NCI-H1105 (cell line): ENCODE measurements at regions not wholly inside any gene's neighbourhood (a gene's known extent, or its start where the extent isn't known, plus 50 kb on each side); places are given as distances from the start of the nearest gene placed in this dataset.
"Not testable (repeated sequence)": the region's sequence is repeated elsewhere in the genome, so short reads cannot be mapped to it uniquely, and the experiment has no call there.

Experiments
- DNase-seq: peaks from one replicate; lab custom pipeline; 2025; lab: John Stamatoyannopoulos, UW

- DNase-seq: no peak
These were observed 468.9 kb downstream of the UQCRFS1 start for GRCh38 chr19:28744014-28744413.

DNA sequence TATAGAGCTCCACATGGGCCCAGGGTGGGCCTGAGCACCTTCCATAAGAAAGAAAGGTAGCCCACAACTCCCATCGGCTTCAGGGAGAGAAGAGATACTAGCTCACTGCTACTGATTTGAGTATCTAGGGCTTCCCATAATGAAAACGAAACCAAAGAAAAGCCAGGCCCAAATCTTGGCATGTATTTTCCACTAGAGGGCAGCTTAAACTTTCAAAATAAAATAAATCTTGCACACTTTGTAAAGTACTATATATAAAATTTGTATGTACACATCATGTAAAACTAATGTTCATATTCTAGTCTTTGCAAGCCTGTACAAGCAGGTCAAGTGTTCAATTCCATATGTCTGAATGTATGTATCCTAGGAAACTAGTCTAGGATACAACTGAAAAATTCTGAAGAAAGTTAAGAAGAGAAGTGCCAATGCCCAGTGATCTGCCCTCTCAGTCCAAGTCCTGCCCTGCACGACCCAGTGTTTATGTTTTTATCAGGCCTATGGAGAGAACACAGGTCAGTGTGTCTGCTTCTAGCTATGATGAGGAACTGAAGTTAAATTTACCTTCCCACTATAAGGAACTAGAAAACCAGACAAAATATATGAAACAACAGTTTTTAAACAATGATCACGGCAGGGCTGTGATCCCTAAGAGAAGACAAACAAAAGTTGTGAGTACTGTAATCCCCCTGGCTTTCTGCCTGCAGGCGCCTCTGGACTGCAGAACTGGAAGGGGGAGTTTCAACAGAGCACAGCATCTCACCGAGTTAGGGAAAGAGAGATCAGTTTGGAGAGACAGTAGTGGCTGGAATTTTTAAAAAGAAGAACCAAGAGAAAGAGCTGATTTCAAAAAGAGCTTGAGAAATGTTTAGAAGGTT lies 475.7 kb downstream of the UQCRFS1 start:
- peak; percentile 34 for DNase-seq

DNA sequence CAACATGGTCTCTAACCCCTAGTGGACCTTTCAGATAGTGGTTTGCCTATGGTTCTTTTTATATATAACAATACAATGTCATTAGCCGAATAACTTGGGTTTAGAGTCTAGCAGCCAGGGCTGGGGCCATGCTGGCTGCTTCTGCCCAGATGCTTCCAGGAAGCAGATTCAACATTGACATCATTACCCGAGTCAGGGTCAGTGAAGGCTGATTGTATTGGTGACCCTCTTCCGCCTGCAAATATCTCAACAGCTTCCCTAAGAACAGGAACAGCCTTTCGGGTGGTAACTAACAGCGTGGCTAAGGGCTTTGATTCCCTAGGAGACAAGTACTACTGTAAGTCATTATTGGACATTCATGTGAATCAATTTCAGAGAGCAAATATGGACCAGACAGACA lies 476.4 kb downstream of the UQCRFS1 start:
- no peak for DNase-seq

DNA sequence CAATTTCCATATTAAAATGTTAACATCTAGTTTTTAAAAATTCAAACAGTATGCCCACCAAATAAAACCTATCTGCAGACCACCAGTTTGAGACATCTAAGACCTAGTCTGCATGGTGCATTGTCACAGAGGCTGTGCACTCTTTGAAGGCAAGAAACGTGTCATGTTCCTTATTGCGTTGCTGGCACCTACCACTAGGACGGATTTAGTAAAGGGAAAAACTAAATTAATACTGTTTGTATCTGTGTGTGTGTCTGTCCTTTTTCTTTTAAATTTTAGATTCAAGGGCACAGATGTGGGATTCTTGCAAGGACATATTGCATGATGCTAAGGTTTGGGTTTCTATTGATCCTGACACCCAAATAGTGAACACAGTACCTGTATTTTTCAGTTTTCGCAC lies 481.4 kb downstream of the UQCRFS1 start:
- no peak for DNase-seq

GRCh38 chr19:28730791-28731512 lies 482.0 kb downstream of the UQCRFS1 start:
- DNase-seq: no peak

GRCh38 chr19:28727480-28728159 lies 485.3 kb downstream of the UQCRFS1 start:
- no peak for DNase-seq

GRCh38 chr19:28726533-28727479 lies 486.1 kb downstream of the UQCRFS1 start:
- no peak for DNase-seq

DNA sequence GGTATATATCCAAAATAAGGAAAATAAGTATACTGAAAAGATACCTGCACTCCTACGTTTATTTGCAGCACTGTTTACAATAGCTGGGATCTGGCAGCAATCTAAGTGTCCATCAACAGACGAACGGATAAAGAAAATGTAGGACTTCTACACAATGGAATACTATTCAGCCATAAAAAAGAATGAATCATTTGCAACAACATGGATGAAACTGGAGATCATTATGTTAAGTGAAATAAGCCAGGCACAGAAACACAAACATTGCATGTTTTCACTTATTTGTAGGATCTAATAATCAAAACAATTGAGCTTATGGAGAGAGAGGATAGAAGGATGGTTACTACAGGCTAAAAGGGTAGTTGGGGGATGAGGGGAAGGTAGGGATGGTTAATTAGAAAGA lies 494.0 kb downstream of the UQCRFS1 start:
- no peak for DNase-seq

DNA sequence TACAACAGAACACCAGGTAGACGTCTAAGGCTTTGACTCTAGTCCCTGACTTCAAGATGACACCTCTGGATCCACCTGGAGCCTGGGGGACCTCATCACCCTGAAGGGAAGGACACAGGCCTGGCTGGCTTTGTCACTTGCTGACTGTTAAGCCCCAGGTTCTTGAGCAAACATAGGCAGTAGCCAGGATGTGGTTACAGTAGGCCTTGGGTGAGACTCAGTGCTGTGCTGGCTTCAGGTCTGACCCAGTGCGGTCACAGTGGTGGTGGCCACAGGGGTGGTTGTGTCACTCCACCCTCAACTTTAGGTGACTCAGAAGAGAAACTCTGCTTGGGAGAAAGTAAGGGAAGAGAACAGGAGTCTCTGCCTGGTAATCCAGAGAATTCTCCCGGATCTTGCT lies 497.8 kb downstream of the UQCRFS1 start:
- no peak for DNase-seq

- no peak for DNase-seq
These were observed 501.5 kb downstream of the UQCRFS1 start for GRCh38 chr19:28711411-28711810.

- peak; percentile 58 for DNase-seq
These were observed 502.7 kb downstream of the UQCRFS1 start for GRCh38 chr19:28710278-28710677.

DNA sequence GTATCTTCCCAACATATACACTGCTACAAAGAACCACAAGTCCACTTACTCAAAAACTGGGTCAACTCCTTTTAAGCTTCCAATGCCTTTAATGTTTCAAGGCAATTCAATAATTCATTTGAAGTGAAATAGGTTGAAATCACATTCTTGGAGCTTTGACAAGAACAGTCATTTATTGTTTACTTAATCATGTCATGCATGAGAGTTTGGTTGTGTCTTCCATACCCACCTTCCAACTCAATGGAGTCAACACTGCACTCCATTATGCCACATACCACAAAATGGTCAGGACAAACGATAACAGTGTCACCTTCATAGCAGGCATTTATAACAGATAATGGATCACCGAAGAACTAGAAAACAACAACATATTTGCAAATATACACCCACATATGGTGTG lies 506.3 kb downstream of the UQCRFS1 start:
- no peak for DNase-seq

DNA sequence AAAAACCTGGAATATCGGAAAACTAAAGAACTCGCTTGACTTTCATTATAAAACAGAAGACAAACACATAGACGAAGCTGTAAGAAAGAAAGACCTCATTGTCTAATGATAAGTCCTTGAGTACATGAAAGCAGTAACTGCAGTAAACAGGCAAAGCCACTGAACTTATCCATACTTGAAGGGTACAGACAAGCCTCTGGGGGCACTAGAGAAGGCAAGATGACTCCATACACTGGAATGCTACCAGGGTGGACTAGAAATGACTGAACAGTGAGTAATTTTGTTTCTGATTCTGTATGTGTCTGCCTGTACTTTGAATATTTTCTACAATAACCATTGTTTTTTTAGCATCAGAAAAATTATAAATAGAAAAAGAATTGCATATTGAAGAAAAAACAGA lies 507.9 kb downstream of the UQCRFS1 start:
- no peak for DNase-seq

DNA sequence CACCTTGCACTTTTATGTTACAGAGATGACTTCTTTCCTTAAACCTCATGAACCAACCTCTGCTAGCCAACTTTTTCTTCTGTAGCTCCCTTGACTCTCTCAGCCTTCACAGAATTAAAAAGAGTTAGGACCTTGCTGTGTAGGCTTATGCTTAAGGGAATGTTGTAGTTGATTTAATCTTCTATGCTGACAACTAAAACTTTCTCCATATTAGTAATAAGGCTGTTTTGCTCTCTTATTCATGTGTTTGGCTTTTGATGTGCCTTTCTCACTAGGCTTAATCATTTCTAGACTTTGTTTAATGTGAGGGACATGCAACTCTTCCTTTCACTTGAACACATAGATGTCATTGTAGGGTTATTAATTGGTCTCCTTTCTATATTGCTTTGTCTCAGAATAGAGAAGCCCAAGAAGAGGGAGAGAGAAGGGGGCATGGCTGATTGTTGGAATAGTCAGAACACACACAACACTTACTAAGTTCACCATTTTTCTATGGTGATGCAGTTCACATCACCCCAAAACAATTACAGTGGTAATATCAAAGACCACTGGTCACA lies 509.5 kb downstream of the UQCRFS1 start:
- DNase-seq: no peak

GRCh38 chr19:28701491-28701890 lies 511.5 kb downstream of the UQCRFS1 start:
- DNase-seq: no peak

DNA sequence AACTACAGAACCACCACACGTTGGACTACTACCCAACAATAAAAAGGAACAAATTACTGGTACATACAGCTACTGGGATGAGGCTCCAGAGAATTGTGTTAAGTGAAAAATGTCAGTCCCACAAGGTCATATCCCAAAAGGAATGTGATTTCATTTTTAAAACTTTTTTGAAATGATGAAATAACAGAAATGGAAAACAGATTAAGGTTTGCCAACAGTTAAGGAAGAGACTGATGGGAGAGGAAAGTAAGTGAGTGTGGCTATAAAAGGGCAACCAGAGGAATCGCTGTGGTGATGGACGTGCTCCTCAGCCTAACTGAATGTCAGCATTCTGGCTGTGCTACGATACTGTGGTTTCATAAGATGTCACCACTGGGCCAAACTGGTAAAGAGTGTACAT lies 512.8 kb downstream of the UQCRFS1 start:
- no peak for DNase-seq

- no peak for DNase-seq
These were observed 515.6 kb downstream of the UQCRFS1 start for GRCh38 chr19:28697308-28697707.

GRCh38 chr19:28694812-28695211 lies 518.1 kb downstream of the UQCRFS1 start:
- DNase-seq: no peak

DNA sequence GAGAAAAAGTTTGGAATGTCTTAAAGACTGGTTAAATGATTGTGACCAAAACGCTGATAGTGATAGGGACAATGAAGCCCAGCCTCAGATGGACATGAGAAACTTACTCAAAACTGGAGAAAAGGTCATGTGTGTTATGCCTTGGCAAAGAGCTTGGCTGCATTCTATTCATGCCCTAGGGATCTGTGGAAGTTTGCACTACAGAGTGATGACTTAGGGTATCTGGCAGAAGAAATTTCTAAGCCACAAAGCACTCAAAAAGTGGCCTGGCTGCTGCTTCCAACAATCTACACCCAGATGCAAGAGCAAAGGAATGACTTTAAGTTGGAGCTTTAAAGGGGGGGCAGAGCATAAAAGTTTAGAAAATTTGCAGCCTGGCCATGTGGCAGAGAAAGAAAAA lies 521.3 kb downstream of the UQCRFS1 start:
- no peak for DNase-seq

GRCh38 chr19:28689464-28689863 lies 523.5 kb downstream of the UQCRFS1 start:
- not testable (repeated sequence) for DNase-seq

GRCh38 chr19:28687296-28687695 lies 525.7 kb downstream of the UQCRFS1 start:
- no peak for DNase-seq
